ENCODE measurements at regions not wholly inside any gene's neighbourhood (a gene's known extent, or its start where the extent isn't known, plus 50 kb on each side); places are given as distances from the start of the nearest gene placed in this dataset.

DNA sequence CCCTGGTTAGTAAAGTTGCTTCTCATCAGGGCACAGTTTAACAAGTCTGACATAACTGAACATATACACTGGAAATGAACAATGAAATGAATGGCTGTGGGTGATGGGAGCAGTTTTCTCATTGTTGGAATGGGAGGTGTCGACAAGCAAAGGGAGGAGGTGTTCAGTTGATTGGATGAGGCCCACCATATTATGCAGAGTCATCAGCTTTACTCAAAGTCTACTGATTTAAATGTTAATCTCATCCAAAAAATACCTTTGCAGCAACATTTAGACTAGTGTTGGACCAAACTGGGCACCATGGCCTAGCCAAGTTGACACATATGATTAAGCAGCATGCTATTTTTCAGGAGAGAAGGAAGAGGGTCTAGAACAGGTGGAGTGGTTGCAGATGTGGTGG is 201.7 kb downstream of the RAMP3 start:
- no peaks in the 10 kb centered on the region for H3K4me1 ChIP-seq (ENCODE audit: control insufficient read depth in 2 of 2, insufficient read depth in 2 of 2, low read length in 2 of 2)
- no peak overlapping the region for H3K4me3 ChIP-seq (ENCODE audit: low read length in 2 of 2)
- H3K36me3 ChIP-seq (ENCODE audit: control insufficient read depth in 2 of 2, insufficient read depth in 2 of 2, low read length in 1 of 2): no peaks in the 10 kb centered on the region
- 90% methylated on average over 1 of the region's 1 CpG for WGBS
- H3K9me3 ChIP-seq (ENCODE audit: control insufficient read depth in 2 of 2, insufficient read depth in 1 of 2, low read length in 1 of 2): no peaks in the 10 kb centered on the region
- no peak for DNase-seq (ENCODE audit: low read depth in 6 of 9, low spot score in 9 of 9)
- no peaks in the 10 kb centered on the region for H3K27me3 ChIP-seq (ENCODE audit: control insufficient read depth in 2 of 2, insufficient read depth in 1 of 2, low read length in 1 of 2)
- no peak overlapping the region for H3K27ac ChIP-seq (ENCODE audit: low read depth in 1 of 2, low read length in 1 of 2)

DNA sequence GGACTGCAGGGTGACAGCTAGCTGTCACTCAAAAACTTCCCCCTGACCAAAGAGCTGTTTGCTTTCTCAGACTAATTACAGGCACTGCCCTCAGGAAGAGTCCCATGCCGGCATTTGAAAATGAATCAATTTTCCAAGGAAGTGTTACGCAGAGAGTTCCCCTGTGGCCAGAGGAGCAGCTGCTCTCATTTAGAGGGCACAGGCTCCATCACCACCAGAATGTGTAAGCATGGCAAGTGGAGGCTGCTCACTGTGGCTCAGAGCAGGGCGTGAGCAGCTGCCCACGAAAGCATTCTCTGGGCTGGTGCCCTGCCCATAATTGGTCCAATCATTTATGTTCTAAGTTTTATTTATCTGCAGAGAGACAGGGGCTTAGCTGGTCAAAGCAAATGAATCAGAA is 202.2 kb downstream of the RAMP3 start:
- no peak overlapping the region for H3K27ac ChIP-seq (ENCODE audit: low read depth in 1 of 2, low read length in 1 of 2)
- H3K4me3 ChIP-seq (ENCODE audit: low read length in 2 of 2): no peak overlapping the region
- H3K27me3 ChIP-seq (ENCODE audit: control insufficient read depth in 2 of 2, insufficient read depth in 1 of 2, low read length in 1 of 2): no peaks in the 10 kb centered on the region
- H3K36me3 ChIP-seq (ENCODE audit: control insufficient read depth in 2 of 2, insufficient read depth in 2 of 2, low read length in 1 of 2): no peaks in the 10 kb centered on the region
- H3K4me1 ChIP-seq (ENCODE audit: control insufficient read depth in 2 of 2, insufficient read depth in 2 of 2, low read length in 2 of 2): no peaks in the 10 kb centered on the region
- no peak for DNase-seq (ENCODE audit: low read depth in 6 of 9, low spot score in 9 of 9)
- H3K9me3 ChIP-seq (ENCODE audit: control insufficient read depth in 2 of 2, insufficient read depth in 1 of 2, low read length in 1 of 2): no peaks in the 10 kb centered on the region
- 95% methylated on average over 4 of the region's 4 CpGs for WGBS

DNA sequence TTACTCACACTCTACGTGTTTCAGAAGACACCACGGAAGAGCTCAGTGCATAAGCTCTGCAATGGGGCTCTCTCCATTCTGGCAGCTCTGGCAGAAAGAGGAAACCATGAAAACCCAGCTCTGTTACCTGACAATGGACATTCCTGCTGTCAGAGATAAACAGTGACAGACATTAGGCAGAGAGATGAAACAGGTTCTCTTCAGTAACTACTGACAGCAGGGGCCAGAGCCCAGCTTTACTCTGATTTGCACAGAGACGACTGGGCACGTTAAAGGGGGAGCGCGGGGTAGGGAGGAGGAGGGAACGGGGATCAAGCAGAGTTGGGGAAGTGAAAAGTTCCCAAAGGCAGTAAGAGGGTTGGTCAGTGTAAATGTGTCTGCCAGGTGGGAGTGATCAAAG is 206.1 kb downstream of the RAMP3 start:
- Histone ChIP-seq H3K4me3 (ENCODE audit: low read length in 2 of 2) (no peak overlapping the region), H3K36me3 (ENCODE audit: control insufficient read depth in 2 of 2, insufficient read depth in 2 of 2, low read length in 1 of 2) (no peaks in the 10 kb centered on the region), H3K4me1 (ENCODE audit: control insufficient read depth in 2 of 2, insufficient read depth in 2 of 2, low read length in 2 of 2) (no peaks in the 10 kb centered on the region), H3K9me3 (ENCODE audit: control insufficient read depth in 2 of 2, insufficient read depth in 1 of 2, low read length in 1 of 2) (no peaks in the 10 kb centered on the region), H3K27ac (ENCODE audit: low read depth in 1 of 2, low read length in 1 of 2) (no peak overlapping the region), H3K27me3 (ENCODE audit: control insufficient read depth in 2 of 2, insufficient read depth in 1 of 2, low read length in 1 of 2) (no peaks in the 10 kb centered on the region)
- DNase-seq (ENCODE audit: low read depth in 6 of 9, low spot score in 9 of 9): no peak
- WGBS: 57% methylated on average over 7 of the region's 7 CpGs

DNA sequence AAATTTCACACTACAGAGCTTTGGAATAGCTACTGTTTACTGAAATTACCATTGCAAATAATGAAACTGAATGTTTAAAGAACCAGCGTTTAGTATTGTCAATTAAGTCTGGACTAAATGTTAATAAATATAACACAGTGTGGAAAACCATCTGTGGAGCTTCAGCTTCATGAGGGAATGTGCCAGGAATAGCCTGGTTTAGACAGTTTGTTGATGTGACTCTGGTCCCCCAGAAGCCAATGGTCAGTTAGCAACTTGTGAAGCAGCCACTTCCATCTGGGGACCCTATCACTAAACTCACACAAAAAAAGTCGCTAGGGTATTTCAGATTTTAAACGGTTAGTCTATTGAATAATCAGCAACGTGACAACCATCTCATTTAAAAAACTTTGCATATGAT is 207.8 kb downstream of the RAMP3 start:
- 83% methylated on average over 4 of the region's 4 CpGs for WGBS
- no peak for DNase-seq (ENCODE audit: low read depth in 6 of 9, low spot score in 9 of 9)

DNA sequence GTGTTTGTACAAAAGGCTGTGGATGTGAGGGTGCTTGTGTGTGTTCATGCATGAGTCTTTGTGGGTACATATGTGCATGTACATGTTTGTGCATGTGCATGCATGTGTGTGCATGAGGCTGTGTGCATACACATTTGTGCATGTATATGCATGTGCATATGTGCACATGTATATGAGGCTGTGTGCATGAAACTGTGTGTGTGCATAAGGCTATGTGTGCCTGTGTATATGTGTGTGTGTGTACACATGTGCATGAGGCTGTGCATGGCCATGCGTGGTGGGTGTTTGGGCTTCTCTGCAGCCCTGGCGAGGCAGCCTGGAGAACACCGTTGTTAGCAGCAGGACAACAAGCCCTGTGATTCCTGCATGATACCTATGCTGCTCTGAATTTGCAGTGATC is 207.7 kb upstream of the ADCY1 start:
- DNase-seq (ENCODE audit: low read depth in 6 of 9, low spot score in 9 of 9): no peak
- Histone ChIP-seq H3K36me3 (ENCODE audit: control insufficient read depth in 2 of 2, insufficient read depth in 2 of 2, low read length in 1 of 2) (no peaks in the 10 kb centered on the region), H3K27me3 (ENCODE audit: control insufficient read depth in 2 of 2, insufficient read depth in 1 of 2, low read length in 1 of 2) (no peaks in the 10 kb centered on the region), H3K9me3 (ENCODE audit: control insufficient read depth in 2 of 2, insufficient read depth in 1 of 2, low read length in 1 of 2) (no peaks in the 10 kb centered on the region), H3K4me1 (ENCODE audit: control insufficient read depth in 2 of 2, insufficient read depth in 2 of 2, low read length in 2 of 2) (no peaks in the 10 kb centered on the region), H3K27ac (ENCODE audit: low read depth in 1 of 2, low read length in 1 of 2) (no peak overlapping the region), H3K4me3 (ENCODE audit: low read length in 2 of 2) (no peak overlapping the region)
- 94% methylated on average over 3 of the region's 3 CpGs for whole genome bisulfite sequencing

More for the DNA sequence above, 207.8 kb downstream of the RAMP3 start:
- Histone ChIP-seq H3K4me1 (ENCODE audit: control insufficient read depth in 2 of 2, insufficient read depth in 2 of 2, low read length in 2 of 2) (no peaks in the 10 kb centered on the region), H3K9me3 (ENCODE audit: control insufficient read depth in 2 of 2, insufficient read depth in 1 of 2, low read length in 1 of 2) (no peaks in the 10 kb centered on the region), H3K27me3 (ENCODE audit: control insufficient read depth in 2 of 2, insufficient read depth in 1 of 2, low read length in 1 of 2) (no peaks in the 10 kb centered on the region), H3K4me3 (ENCODE audit: low read length in 2 of 2) (no peak overlapping the region), H3K27ac (ENCODE audit: low read depth in 1 of 2, low read length in 1 of 2) (no peak overlapping the region), H3K36me3 (ENCODE audit: control insufficient read depth in 2 of 2, insufficient read depth in 2 of 2, low read length in 1 of 2) (no peaks in the 10 kb centered on the region)

DNA sequence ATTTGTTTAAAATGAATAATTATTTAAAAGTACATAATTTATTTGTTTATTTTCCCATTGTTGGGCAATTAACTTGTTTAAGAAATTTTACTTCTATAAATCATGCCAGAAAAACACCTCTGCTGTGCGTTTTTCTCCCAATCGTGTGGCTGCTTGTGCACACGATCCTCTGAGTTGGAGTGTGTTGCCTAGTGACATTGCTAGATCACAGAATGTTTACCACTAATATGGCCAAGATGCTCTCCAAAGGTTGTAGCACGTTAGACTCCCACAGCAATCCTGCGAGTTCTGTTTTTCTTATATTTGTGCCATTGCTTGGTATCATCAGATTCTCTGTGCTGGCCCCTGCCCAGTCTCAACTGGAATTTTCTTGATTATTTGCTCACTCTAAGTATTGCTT is 207.1 kb upstream of the ADCY1 start:
- Histone ChIP-seq H3K4me1 (ENCODE audit: control insufficient read depth in 2 of 2, insufficient read depth in 2 of 2, low read length in 2 of 2) (no peaks in the 10 kb centered on the region), H3K36me3 (ENCODE audit: control insufficient read depth in 2 of 2, insufficient read depth in 2 of 2, low read length in 1 of 2) (no peaks in the 10 kb centered on the region), H3K9me3 (ENCODE audit: control insufficient read depth in 2 of 2, insufficient read depth in 1 of 2, low read length in 1 of 2) (no peaks in the 10 kb centered on the region), H3K27me3 (ENCODE audit: control insufficient read depth in 2 of 2, insufficient read depth in 1 of 2, low read length in 1 of 2) (no peaks in the 10 kb centered on the region), H3K4me3 (ENCODE audit: low read length in 2 of 2) (no peak overlapping the region), H3K27ac (ENCODE audit: low read depth in 1 of 2, low read length in 1 of 2) (no peak overlapping the region)
- no peak for DNase-seq (ENCODE audit: low read depth in 6 of 9, low spot score in 9 of 9)
- 87% methylated on average over 5 of the region's 5 CpGs for WGBS

DNA sequence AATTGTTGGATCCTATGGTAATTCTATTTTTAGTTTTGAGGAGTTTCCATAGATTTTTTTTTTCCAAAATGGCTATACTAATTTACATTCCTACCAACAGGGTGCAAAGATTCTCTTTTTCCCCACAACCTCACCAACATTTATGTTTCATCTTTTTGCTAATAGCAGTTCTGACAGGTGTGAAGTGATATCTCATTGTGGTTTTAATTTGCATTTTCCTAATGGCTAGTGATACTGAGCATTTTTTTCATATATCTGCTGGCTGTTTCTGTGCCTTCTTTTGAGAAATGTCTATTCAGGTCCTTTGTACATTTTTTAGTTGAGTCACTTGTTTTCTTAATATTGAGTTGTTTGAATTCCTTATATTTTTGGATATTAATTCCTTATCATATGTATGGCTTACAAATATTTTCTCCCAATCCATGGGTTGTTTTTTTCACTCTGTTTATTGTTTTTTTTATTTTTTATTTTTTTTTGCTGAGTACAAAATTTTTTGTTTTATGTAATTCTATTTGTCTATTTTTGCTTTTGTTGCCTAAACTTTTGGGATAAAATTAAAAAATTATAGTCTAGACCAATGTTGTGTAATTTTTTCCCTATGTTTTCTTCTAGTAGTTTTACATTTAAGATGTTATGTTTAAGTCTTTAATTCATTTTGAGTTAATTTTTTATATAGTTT is 205.9 kb upstream of the ADCY1 start:
- no peak for DNase-seq (ENCODE audit: low read depth in 6 of 9, low spot score in 9 of 9)
- H3K27ac ChIP-seq (ENCODE audit: low read depth in 1 of 2, low read length in 1 of 2): no peak overlapping the region
- H3K27me3 ChIP-seq (ENCODE audit: control insufficient read depth in 2 of 2, insufficient read depth in 1 of 2, low read length in 1 of 2): no peaks in the 10 kb centered on the region
- H3K9me3 ChIP-seq (ENCODE audit: control insufficient read depth in 2 of 2, insufficient read depth in 1 of 2, low read length in 1 of 2): no peaks in the 10 kb centered on the region
- H3K36me3 ChIP-seq (ENCODE audit: control insufficient read depth in 2 of 2, insufficient read depth in 2 of 2, low read length in 1 of 2): no peaks in the 10 kb centered on the region
- H3K4me1 ChIP-seq (ENCODE audit: control insufficient read depth in 2 of 2, insufficient read depth in 2 of 2, low read length in 2 of 2): no peaks in the 10 kb centered on the region
- no peak overlapping the region for H3K4me3 ChIP-seq (ENCODE audit: low read length in 2 of 2)

DNA sequence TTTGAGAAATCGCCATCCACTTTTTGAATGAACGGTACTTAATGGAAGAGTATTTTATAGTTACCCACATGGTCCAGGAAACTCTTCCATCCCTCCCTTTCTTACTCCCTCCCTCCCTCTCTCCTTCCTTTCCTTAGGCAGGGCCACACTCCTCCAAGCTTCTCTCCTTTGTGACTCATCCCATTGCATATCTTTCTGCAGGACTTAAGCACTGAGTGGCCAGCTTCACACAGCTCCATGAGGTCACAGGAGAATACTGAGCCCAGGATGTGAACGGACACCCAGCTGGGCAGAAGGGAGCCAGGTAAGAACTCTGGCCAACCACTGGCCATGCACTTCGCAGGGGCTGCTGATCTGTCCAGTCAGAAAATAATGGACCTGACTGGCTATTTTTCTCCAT is 189.7 kb upstream of the ADCY1 start:
- no peaks in the 10 kb centered on the region for H3K36me3 ChIP-seq (ENCODE audit: control insufficient read depth in 2 of 2, insufficient read depth in 2 of 2, low read length in 1 of 2)
- DNase-seq (ENCODE audit: low read depth in 6 of 9, low spot score in 9 of 9): no peak
- no peak overlapping the region for H3K4me3 ChIP-seq (ENCODE audit: low read length in 2 of 2)
- H3K27me3 ChIP-seq (ENCODE audit: control insufficient read depth in 2 of 2, insufficient read depth in 1 of 2, low read length in 1 of 2): no peaks in the 10 kb centered on the region
- H3K9me3 ChIP-seq (ENCODE audit: control insufficient read depth in 2 of 2, insufficient read depth in 1 of 2, low read length in 1 of 2): no peaks in the 10 kb centered on the region
- no peaks in the 10 kb centered on the region for H3K4me1 ChIP-seq (ENCODE audit: control insufficient read depth in 2 of 2, insufficient read depth in 2 of 2, low read length in 2 of 2)
- no peak overlapping the region for H3K27ac ChIP-seq (ENCODE audit: low read depth in 1 of 2, low read length in 1 of 2)
- WGBS: 93% methylated on average over 4 of the region's 4 CpGs

DNA sequence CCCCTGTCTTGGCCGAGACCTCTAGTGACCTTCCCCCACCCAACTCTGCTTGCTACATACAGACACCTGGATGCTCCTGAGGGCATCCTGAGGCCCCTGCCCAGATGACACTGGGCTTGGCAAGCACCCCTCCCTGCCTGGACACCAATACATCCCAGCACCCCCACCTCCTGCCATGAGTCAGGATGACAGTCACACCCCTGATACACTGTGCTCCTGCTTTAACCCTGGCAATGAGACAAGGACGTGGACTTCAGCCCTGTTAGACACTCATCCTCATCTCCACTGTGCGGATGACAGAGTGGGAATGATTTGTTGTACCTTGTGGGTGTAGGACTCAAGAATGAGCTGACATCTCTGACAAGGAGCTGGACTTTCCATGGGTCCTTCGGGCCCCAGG is 186.3 kb upstream of the ADCY1 start:
- Histone ChIP-seq H3K27me3 (ENCODE audit: control insufficient read depth in 2 of 2, insufficient read depth in 1 of 2, low read length in 1 of 2) (no peaks in the 10 kb centered on the region), H3K27ac (ENCODE audit: low read depth in 1 of 2, low read length in 1 of 2) (no peak overlapping the region), H3K36me3 (ENCODE audit: control insufficient read depth in 2 of 2, insufficient read depth in 2 of 2, low read length in 1 of 2) (no peaks in the 10 kb centered on the region), H3K4me3 (ENCODE audit: low read length in 2 of 2) (no peak overlapping the region), H3K4me1 (ENCODE audit: control insufficient read depth in 2 of 2, insufficient read depth in 2 of 2, low read length in 2 of 2) (no peaks in the 10 kb centered on the region), H3K9me3 (ENCODE audit: control insufficient read depth in 2 of 2, insufficient read depth in 1 of 2, low read length in 1 of 2) (peaks cover 0 to 5% of the 10 kb centered on the region in 2 donors)
- WGBS: 86% methylated on average over 4 of the region's 4 CpGs
- DNase-seq (ENCODE audit: low read depth in 6 of 9, low spot score in 9 of 9): no peak

Measured in thymus (tissue), 11 donors.